H1 (cell line): ENCODE measurements at regions not wholly inside any gene's neighbourhood (a gene's known extent, or its start where the extent isn't known, plus 50 kb on each side); places are given as distances from the start of the nearest gene placed in this dataset.

ENCODE experiments used
- CTCF ChIA-PET: fragments of 300-600 bp; sonication (Branson Sonifier 250); formaldehyde crosslinking; loops from one replicate; lab custom pipeline; 2021; ENCODE audit not compliant: partially characterized antibody; lab: Charles Lee
- POLR2A ChIA-PET: fragments of 300-600 bp; sonication (Branson Sonifier 250); formaldehyde crosslinking; loops from one replicate; lab custom pipeline; 2021; ENCODE audit warnings: inconsistent platforms; ENCODE audit not compliant: partially characterized antibody; lab: Charles Lee
- DNase-seq, 2 experiments: peaks; one replicate each; pipeline versions ENCODE4 v3.0.0 to v3.0.0-alpha.2; 2010 to 2022; ENCODE audit warnings: low spot score in 2 of 2, low read depth in 1 of 2, mixed read lengths in 1 of 2
- FAIRE-seq: peaks from 2 replicates; lab custom pipeline; 2011; peaks lifted over from hg19 to GRCh38; lab: Jason Lieb, UNC
- H2AFZ ChIP-seq: 2 replicates; pipeline ENCODE4 v1.8.1; 2012; ENCODE audit warnings: low read length, inconsistent platforms
- H2AK5ac ChIP-seq: 2 replicates; pipeline ENCODE4 v1.6.1; 2013; ENCODE audit warnings: low read depth, low read length
- H2BK120ac ChIP-seq: replicated peaks from 2 replicates; pipeline ENCODE3; 2013; ENCODE audit warnings: low read depth, low read length, inconsistent platforms
- H2BK12ac ChIP-seq: 2 replicates; pipeline ENCODE4 v1.6.1; 2013; ENCODE audit warnings: low read depth, low read length
- H2BK15ac ChIP-seq: 2 replicates; pipeline ENCODE4 v1.6.1; 2013; ENCODE audit warnings: low read length
- H2BK20ac ChIP-seq: 2 replicates; pipeline ENCODE4 v1.6.1; 2013; ENCODE audit warnings: low read length
- H2BK5ac ChIP-seq: 2 replicates; pipeline ENCODE4 v1.6.1; 2013; ENCODE audit warnings: low read depth, low read length
- H3K14ac ChIP-seq: 2 replicates; pipeline ENCODE4 v1.6.1; 2013; ENCODE audit warnings: inconsistent platforms; ENCODE audit not compliant: insufficient read length
- H3K18ac ChIP-seq: 2 replicates; pipeline ENCODE4 v1.6.1; 2013; ENCODE audit warnings: low read length; ENCODE audit errors: extremely low read depth
- H3K23ac ChIP-seq: 2 replicates; pipeline ENCODE4 v1.6.1; 2013; ENCODE audit warnings: inconsistent platforms; ENCODE audit not compliant: insufficient read length
- H3K23me2 ChIP-seq: 2 replicates; pipeline ENCODE4 v1.6.1; 2013; ENCODE audit warnings: low read depth, low read length
- H3K27ac ChIP-seq: 2 replicates; pipeline ENCODE4 v1.6.1; 2011; ENCODE audit warnings: low read depth, low read length, inconsistent platforms
- H3K27me3 ChIP-seq, 4 experiments: replicated peaks in 1 of 4; 1 replicate in 1 of 4; 2 replicates in 3 of 4; pipeline versions ENCODE4 v1.6.1 to v1.8.1; 2011 to 2013; ENCODE audit warnings: low read length in 3 of 4, mild to moderate bottlenecking in 3 of 4, inconsistent platforms in 2 of 4, mixed read lengths in 2 of 4, moderate library complexity in 1 of 4; ENCODE audit not compliant: control insufficient read depth in 3 of 4, insufficient read depth in 3 of 4; ENCODE audit errors: extremely low read depth in 1 of 4
- H3K36me3 ChIP-seq, 4 experiments: 2 replicates each; pipeline versions ENCODE4 v1.6.1 to v1.8.1; 2011 to 2013; ENCODE audit warnings: mild to moderate bottlenecking in 4 of 4, low read length in 3 of 4, moderate library complexity in 2 of 4, control low read depth in 1 of 4, inconsistent platforms in 1 of 4; ENCODE audit not compliant: insufficient read depth in 4 of 4, control insufficient read depth in 2 of 4
- H3K4ac ChIP-seq: replicated peaks from 2 replicates; pipeline ENCODE3; 2013; ENCODE audit warnings: low read length, low read depth, mixed read lengths, inconsistent platforms; ENCODE audit not compliant: insufficient read length
- H3K4me1 ChIP-seq, 4 experiments: replicated peaks in 1 of 4; 1 replicate in 1 of 4; 2 replicates in 3 of 4; pipeline versions ENCODE4 v1.6.1 to v1.8.1; 2011 to 2013; ENCODE audit warnings: low read length in 3 of 4, inconsistent platforms in 2 of 4, mixed read lengths in 1 of 4; ENCODE audit not compliant: insufficient read depth in 4 of 4, control insufficient read depth in 3 of 4
- H3K4me2 ChIP-seq, 2 experiments: 2 replicates each; pipeline versions ENCODE4 v1.6.1 to v1.8.1; 2011 to 2013; ENCODE audit warnings: low read depth in 2 of 2, low read length in 2 of 2, control low read depth in 1 of 2, inconsistent platforms in 1 of 2, mild to moderate bottlenecking in 1 of 2; ENCODE audit not compliant: insufficient read depth in 1 of 2
- H3K4me3 ChIP-seq, 4 experiments: fragments of 200-600, 300-600 bp in 1 of 4; sonication (generic), shearing (Covaris generic), sonication (Bioruptor Twin) in 1 of 4; 2 replicates each; pipeline versions ENCODE4 v1.5.1 to v1.8.1; 2011 to 2016; ENCODE audit warnings: low read length in 4 of 4, low read depth in 3 of 4, control low read depth in 2 of 4, inconsistent platforms in 2 of 4, mild to moderate bottlenecking in 2 of 4, mixed read lengths in 1 of 4, moderate library complexity in 1 of 4; ENCODE audit not compliant: insufficient read depth in 2 of 4; ENCODE audit errors: extremely low read depth in 1 of 4
- H3K56ac ChIP-seq: replicated peaks from 2 replicates; pipeline ENCODE3; 2013; ENCODE audit warnings: low read depth, mild to moderate bottlenecking, mixed read lengths, low read length, inconsistent platforms; ENCODE audit not compliant: insufficient read length
- H3K79me1 ChIP-seq: 2 replicates; pipeline ENCODE4 v1.6.1; 2013; ENCODE audit warnings: low read depth, low read length, control low read depth
- H3K79me2 ChIP-seq, 2 experiments: 2 replicates each; pipeline versions ENCODE4 v1.6.1 to v1.8.1; 2012 to 2013; ENCODE audit warnings: low read length in 2 of 2, mild to moderate bottlenecking in 2 of 2, inconsistent platforms in 1 of 2; ENCODE audit not compliant: insufficient read depth in 2 of 2, control insufficient read depth in 1 of 2
- H3K9ac ChIP-seq, 4 experiments: replicated peaks in 1 of 4; 1 replicate in 1 of 4; 2 replicates in 3 of 4; pipeline versions ENCODE4 v1.6.1 to v1.8.1; 2011 to 2013; ENCODE audit warnings: low read depth in 3 of 4, low read length in 3 of 4, control low read depth in 2 of 4, mild to moderate bottlenecking in 2 of 4, moderate library complexity in 2 of 4, inconsistent platforms in 1 of 4; ENCODE audit errors: extremely low read depth in 1 of 4
- H3K9me3 ChIP-seq, 2 experiments: 2 replicates each; pipeline versions ENCODE4 v1.6.1 to v1.8.1; 2012 to 2013; ENCODE audit warnings: mild to moderate bottlenecking in 2 of 2, moderate library complexity in 2 of 2, control low read depth in 1 of 2, inconsistent platforms in 1 of 2, low read depth in 1 of 2, low read length in 1 of 2, mixed read lengths in 1 of 2; ENCODE audit not compliant: insufficient read depth in 2 of 2
- H4K20me1 ChIP-seq, 2 experiments: replicated peaks in 1 of 2; 2 replicates each; pipeline versions ENCODE3 to v1.8.1; 2011 to 2013; ENCODE audit warnings: inconsistent platforms in 2 of 2, low read length in 2 of 2, mild to moderate bottlenecking in 1 of 2; ENCODE audit not compliant: insufficient read depth in 2 of 2, control insufficient read depth in 1 of 2
- H4K5ac ChIP-seq: 2 replicates; pipeline ENCODE4 v1.6.1; 2013; ENCODE audit warnings: low read length, low read depth, mixed read lengths, inconsistent platforms; ENCODE audit not compliant: insufficient read length
- H4K8ac ChIP-seq: 2 replicates; pipeline ENCODE4 v1.8.0; 2013; ENCODE audit warnings: mild to moderate bottlenecking, moderate library complexity, low read length, inconsistent platforms; ENCODE audit not compliant: insufficient read depth; ENCODE audit errors: extremely low read depth
- H4K91ac ChIP-seq: replicated peaks from 2 replicates; pipeline ENCODE3; 2013; ENCODE audit warnings: low read length, mixed read lengths, inconsistent platforms; ENCODE audit not compliant: insufficient read length
- BRCA1 ChIP-seq: IDR thresholded peaks from 2 replicates; pipeline ENCODE4 v1.6.1; 2012; ENCODE audit warnings: low read depth, low read length, improper control_type of control experiment
- CHD1 ChIP-seq: IDR thresholded peaks from 2 replicates; pipeline ENCODE4 v1.6.1; 2012; ENCODE audit warnings: low read depth, low read length, improper control_type of control experiment
- GABPA ChIP-seq: IDR thresholded peaks from 2 replicates; pipeline ENCODE4 v1.6.1; 2011; ENCODE audit warnings: mild to moderate bottlenecking, low read length, moderate library complexity, borderline replicate concordance; ENCODE audit not compliant: insufficient read depth
- NANOG ChIP-seq: IDR thresholded peaks from 2 replicates; pipeline ENCODE4 v1.6.1; 2011; ENCODE audit warnings: low read length, low read depth, mild to moderate bottlenecking, inconsistent platforms; ENCODE audit not compliant: insufficient read depth, poor library complexity, severe bottlenecking
- POU5F1 ChIP-seq: IDR thresholded peaks from 2 replicates; pipeline ENCODE4 v1.6.1; 2011; ENCODE audit warnings: low read depth, mild to moderate bottlenecking, low read length, moderate library complexity
- RBBP5 ChIP-seq: IDR thresholded peaks from 2 replicates; pipeline ENCODE4 v1.7.1; 2012; ENCODE audit warnings: low read depth, mild to moderate bottlenecking, inconsistent platforms, low read length, moderate library complexity, borderline replicate concordance
- WGBS, 2 experiments: shearing (Covaris generic) in 1 of 2; methylation state at CpG; one replicate each; pipeline versions ENCODE4 v1.1.6 to v1.1.7; 2013 to 2015; ENCODE audit warnings: low lambda C conversion rate in 2 of 2, mixed read lengths in 2 of 2, inconsistent platforms in 1 of 2, low coverage in 1 of 2, missing lambda C conversion rate in 1 of 2; ENCODE audit not compliant: insufficient replicate concordance in 2 of 2, insufficient coverage in 1 of 2, insufficient read length in 1 of 2; ENCODE audit errors: extremely low coverage in 1 of 2, missing lambda C conversion rate in 1 of 2; 5-methylcytosine and 5-hydroxymethylcytosine counted together

DNA sequence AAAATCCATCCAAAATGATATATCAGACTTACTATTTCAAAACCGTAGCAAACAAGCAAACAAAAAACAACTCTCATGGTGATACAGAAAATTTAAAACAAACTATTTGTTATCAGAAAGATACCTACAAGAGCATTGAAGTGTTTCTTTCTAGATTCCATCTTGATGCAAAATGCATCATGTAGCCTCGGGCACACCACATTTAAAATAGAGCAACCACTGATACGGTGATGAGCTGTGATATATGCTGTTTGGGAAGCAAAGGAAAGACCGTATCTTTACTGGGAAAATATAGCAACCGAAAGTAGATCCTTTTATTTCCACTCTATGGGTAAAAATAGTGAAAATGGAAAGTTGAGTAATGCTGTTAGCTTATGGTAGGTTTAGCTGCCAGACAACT is 892.0 kb downstream of the GATA3 start:
- Histone ChIP-seq H3K79me1 (no peaks in the 10 kb centered on the region), H3K79me2 (no peaks in the 10 kb centered on the region), H3K23me2 (no peaks in the 10 kb centered on the region), H2AK5ac (no peak overlapping the region), H4K91ac (no peak overlapping the region), H2AFZ (no peak overlapping the region), H3K4ac (no peak overlapping the region), H3K9me3 (no peaks in the 10 kb centered on the region), H4K8ac (no peak overlapping the region), H4K20me1 (no peaks in the 10 kb centered on the region), H3K18ac (no peak overlapping the region), H2BK15ac (no peak overlapping the region), H3K27ac (no peak overlapping the region), H3K27me3 (no peaks in the 10 kb centered on the region), H3K4me2 (no peak overlapping the region), H3K4me3 (no peak overlapping the region), H3K14ac (no peak overlapping the region), H3K56ac (no peak overlapping the region), H2BK12ac (no peak overlapping the region), H3K36me3 (no peaks in the 10 kb centered on the region), H2BK5ac (no peak overlapping the region), H4K5ac (no peak overlapping the region), H2BK20ac (no peak overlapping the region), H2BK120ac (no peak overlapping the region), H3K4me1 (no peaks in the 10 kb centered on the region), H3K9ac (no peak overlapping the region), H3K23ac (no peak overlapping the region)
- DNase-seq (no peak), FAIRE-seq (no peak)
- 95% methylated on average over 5 of the region's 5 CpGs; no CpG with 5 or more reads in 1 of the 2 experiments for WGBS, 2 experiments
- CTCF ChIA-PET = interaction anchor here (0.6 to 1.2 kb wide), 2 partner anchors 13 to 589 kb away, joined by 3 read pairs; no protein-coding TSS in a partner anchor
- POLR2A ChIA-PET = no interaction called here
- TF ChIP-seq GABPA (no peak), POU5F1 (no peak), RBBP5 (no peak), NANOG (no peak), CHD1 (no peak), BRCA1 (no peak)
